ENCODE measurements at regions not wholly inside any gene's neighbourhood (a gene's known extent, or its start where the extent isn't known, plus 50 kb on each side); places are given as distances from the start of the nearest gene placed in this dataset.

DNA sequence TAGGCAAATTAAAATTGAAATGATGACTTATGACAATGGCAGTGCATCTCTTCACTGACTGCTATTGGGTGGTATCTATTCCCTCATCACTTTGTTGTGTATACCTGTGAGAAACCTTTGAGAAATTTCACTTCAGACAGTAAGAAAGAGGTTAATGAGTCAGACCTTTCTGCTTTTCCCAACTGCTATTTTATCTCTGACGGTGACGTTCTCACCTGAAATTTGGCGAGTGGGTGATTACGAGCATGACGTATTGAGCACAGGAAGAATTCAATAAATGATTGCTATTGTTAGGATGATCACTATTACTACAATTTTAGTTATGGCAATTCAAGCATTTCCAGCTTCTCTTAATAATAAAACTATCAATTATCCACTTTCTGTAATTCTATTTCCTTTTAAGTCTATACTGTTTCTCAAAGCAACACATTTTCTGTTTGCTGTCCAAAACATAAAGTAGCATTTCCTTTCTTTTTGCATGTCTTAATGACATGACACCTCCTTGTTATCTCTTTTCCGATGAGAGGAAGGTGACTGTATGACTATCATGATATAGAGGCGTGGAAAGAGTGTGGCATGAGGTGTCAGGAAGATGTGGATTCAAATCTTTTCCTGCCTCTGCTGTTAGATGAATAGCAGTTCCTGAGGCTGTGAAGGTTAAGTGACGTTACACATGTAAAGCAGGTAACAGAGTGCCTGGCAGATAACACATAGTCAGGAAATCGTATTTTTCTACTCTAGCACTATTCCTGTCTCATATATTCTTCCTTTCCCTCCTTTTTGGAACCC lies 504.9 kb upstream of the SEMA6D start:
- DNase-seq (ENCODE audit: low read depth): no peak

GRCh38 chr15:47213883-47214282 lies 503.4 kb upstream of the SEMA6D start:
- DNase-seq (ENCODE audit: low read depth): no peak

- no peak for DNase-seq (ENCODE audit: low read depth)
Measured at GRCh38 chr15:47218295-47218694, 499.0 kb upstream of the SEMA6D start.

- no peak for DNase-seq (ENCODE audit: low read depth)
Measured at GRCh38 chr15:47244361-47244760, 472.9 kb upstream of the SEMA6D start.

- no peak for DNase-seq (ENCODE audit: low read depth)
Measured at GRCh38 chr15:47246317-47246716, 471.0 kb upstream of the SEMA6D start.

DNA sequence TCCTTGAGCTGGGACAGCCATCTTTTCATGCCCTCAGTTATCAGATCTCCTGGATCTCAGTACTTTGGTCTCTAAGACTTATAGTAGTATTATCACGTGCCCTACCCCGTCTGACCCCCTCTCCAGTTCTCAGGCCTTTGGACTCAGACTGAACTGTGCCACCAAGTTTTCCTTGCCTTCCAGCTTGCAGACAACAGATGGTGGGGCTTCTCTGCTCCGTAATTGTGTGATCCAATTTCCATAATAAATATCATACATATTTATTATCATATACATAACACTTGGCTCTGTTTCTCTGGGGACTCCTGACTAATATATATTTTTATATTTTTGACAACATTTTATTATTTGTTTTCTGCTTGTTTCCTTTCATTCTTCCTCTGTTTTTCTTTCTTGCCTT lies 458.8 kb upstream of the SEMA6D start:
- no peak for DNase-seq (ENCODE audit: low read depth)

DNA sequence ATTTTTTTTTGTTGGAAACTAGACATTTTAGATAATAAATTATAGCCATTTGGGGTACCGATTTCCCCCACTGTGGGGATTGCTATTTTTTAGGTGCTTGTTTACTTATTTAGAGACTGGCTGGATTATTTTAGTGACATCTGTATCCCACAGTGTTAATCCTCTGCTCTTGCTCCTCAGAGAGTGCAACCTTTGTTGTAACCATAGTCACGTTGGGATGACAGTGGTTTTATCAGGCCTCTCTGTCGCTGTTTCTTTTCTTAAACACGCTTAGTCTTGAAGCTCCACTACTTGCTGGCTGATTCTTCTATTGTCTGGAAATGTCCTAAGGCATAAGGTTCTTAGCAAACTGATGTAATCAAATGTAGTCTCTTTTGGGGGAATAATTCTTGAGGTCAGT lies 451.6 kb upstream of the SEMA6D start:
- DNase-seq (ENCODE audit: low read depth): no peak

DNA sequence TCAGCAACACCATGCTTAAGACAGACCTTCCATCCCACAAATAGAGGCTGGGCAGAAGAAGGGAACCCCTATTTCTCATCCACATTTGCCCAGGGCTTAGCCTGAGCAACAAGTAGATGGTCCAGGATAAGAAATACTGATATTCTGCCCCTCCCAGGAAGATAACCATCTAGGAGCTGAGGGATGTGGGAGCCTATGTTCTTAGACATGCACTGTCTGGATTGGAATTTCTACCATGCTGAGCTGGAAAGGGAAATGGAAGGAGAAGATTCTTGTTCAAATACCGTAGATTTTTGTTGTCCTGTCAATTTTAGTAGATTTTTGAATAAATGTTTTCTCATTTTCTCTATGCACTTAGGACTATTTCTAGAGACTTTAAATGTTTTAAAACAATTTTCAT lies 450.7 kb upstream of the SEMA6D start:
- DNase-seq (ENCODE audit: low read depth): no peak

DNA sequence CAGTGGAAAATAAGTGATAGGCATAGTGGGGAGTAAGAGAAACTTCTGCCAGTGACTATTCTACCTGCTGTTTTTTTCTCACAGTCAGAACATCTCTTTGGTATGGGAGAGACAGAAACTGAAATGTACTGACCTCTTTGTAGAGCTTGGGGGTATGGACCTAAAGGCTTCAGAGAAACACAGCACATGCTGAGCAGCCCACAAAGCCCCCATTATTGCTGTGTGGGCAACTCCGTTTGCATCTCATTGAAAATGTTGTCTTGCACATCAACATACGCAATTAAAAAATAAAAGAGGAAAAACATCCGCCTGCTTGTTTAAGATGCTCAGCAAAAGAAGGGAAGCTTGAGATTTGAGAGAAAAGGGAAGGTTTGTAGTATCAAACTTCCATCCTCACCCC lies 443.4 kb upstream of the SEMA6D start:
- DNase-seq (ENCODE audit: low read depth): no peak

GRCh38 chr15:47283246-47283645 lies 434.1 kb upstream of the SEMA6D start:
- no peak for DNase-seq (ENCODE audit: low read depth)

GRCh38 chr15:47288794-47289193 lies 428.5 kb upstream of the SEMA6D start:
- no peak for DNase-seq (ENCODE audit: low read depth)

DNA sequence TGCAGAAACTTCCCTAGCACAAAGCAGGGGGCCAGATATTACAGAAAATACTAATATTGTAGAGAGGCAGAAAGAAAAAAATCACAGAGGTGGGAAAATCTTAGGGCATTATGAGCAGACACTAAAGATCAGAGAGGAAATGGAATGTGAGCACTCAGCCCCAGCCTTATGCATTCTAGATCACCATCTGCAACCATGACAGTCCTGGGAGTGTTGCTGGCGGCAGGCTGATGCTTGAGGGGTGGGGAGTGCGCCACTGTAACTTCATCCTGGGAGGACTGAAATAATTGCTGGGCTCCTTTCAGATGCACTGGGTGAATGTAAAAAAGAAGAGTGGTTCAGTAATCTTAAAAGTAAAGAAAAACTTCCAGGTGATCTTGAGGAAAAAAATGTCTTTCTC lies 427.6 kb upstream of the SEMA6D start:
- no peak for DNase-seq (ENCODE audit: low read depth)

DNA sequence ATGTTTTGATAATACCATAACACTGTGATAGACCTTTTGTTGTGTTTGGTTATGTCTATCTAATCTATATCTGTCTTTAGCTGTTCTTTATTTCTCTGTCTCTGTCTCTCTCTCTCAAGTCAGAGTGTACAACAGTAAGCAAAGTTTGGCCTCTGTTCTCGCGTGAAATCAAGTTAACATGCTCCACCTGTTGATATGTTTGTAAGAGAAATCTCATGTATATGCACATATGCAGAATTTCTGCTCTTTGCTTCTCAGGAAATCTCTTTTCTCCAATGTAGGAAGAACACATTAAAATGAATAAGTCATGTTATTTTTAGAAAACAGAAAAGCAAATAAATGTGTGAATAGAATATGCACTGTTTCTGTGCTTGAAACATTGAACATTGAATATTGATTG lies 425.5 kb upstream of the SEMA6D start:
- no peak for DNase-seq (ENCODE audit: low read depth)

DNA sequence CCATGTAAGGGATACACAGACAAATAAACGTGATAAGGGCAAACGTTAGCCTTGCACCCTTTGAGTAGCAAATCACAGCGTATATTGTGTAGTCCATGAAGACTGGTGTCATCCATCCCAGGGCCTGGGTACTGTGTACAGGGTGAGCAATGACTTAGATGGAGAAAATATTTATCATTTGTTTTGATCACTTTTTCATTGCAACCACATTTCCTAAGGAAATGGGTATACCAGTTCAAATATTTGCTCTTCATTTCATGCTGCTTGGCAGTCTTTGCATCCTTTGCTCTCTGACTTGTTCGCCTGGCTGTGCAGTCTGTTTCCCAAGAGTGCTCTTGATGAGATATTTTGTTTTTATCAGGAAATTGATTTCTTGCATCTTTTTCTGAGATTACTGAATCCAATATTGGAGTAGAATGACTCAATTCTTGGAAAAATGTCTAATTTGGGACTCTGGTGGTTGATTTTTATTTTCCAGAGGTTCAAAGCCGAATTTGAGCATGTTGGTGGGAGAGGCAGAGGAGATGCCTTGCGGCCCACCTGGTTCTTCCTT lies 424.6 kb upstream of the SEMA6D start:
- DNase-seq (ENCODE audit: low read depth): no peak

- no peak for DNase-seq (ENCODE audit: low read depth)
Measured at GRCh38 chr15:47293466-47294162, 423.7 kb upstream of the SEMA6D start.

- DNase-seq (ENCODE audit: low read depth): no peak
Measured at GRCh38 chr15:47294765-47295259, 422.5 kb upstream of the SEMA6D start.

DNA sequence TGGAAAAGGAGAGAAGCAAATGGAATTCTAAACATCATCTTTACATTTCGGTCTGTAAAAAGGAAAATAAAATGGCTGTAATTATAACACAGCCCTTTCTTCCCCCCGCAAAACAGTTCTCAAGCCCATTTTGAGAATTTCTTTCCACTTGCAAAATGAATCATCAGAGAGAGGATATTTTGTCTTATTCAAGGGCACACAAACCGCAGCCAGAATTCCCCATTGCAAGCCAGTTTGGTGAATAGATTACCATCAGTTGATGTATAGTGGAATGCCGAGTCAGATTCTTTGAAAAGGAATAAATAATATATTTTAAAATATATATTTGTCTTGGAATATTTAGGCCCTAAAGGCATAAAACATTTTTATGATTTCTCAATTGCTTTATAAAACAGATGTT lies 420.4 kb upstream of the SEMA6D start:
- no peak for DNase-seq (ENCODE audit: low read depth)

GRCh38 chr15:47299846-47300434 lies 417.4 kb upstream of the SEMA6D start:
- DNase-seq (ENCODE audit: low read depth): no peak

- DNase-seq (ENCODE audit: low read depth): no peak
Measured at GRCh38 chr15:47300596-47300995, 416.7 kb upstream of the SEMA6D start.

DNA sequence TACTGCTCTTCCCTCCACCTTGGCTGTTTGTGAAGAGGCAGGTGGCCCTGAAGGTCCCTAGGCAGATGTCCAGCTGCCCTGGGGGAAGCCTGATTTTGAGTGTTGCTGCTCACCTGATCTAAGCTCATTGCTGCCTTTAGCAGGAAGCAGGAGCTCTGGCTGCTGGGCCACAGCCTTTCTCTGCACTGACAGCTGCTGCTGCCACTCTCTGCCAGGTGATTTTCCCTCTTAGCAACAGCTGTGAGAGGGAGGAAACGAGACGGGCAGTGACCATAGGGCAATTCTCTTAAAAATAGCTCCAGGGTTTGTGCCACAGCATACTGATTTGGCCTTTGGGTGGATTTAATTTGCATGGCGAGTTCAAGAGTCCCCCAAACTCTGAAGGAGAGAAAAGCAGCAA lies 415.8 kb upstream of the SEMA6D start:
- DNase-seq (ENCODE audit: low read depth): no peak

DNA sequence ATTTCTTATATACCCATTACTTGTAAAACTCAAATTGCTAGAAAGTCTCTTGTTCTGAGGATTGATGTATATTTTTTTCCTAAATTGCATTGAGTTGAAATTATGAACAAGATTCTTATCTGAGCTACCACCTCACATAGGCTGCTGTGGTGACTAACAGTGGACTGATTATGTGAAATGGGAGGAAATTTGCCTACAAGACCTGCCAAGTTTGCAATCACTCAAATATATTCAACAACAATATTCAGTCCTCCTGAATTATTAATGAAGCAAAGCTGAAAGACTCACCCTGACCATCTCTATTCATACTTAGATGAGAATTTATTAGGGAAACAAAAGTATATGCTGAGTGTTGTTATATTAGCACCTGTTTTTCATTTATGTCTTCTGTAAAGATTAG lies 412.6 kb upstream of the SEMA6D start:
- DNase-seq (ENCODE audit: low read depth): no peak

- DNase-seq (ENCODE audit: low read depth): no peak
Measured at GRCh38 chr15:47312161-47312560, 405.1 kb upstream of the SEMA6D start.

All from activated T-helper 9 cell treated with anti-CD3 and anti-CD28 coated beads, Interleukin-2, amount 50 U/mL, for 16 hours (primary cell).